Spleen (tissue), 7 donors: ENCODE measurements at regions not wholly inside any gene's neighbourhood (a gene's known extent, or its start where the extent isn't known, plus 50 kb on each side); places are given as distances from the start of the nearest gene placed in this dataset.

Source experiments
- POLR2A ChIP-seq, 3 donors: fragments of 450-650 bp; IDR thresholded peaks; one replicate each; pipeline ENCODE4 v1.5.1; 2017; ENCODE audit warnings: antibody characterized with exemption in 3 of 3, mild to moderate bottlenecking in 1 of 3
- TF ChIP-seq, protein P1 (sequence below), 11 experiments: fragments of 200-600 bp in 7 of 11; fragments of 450-650 bp in 4 of 11; sonication (generic) in 4 of 11; IDR thresholded peaks in 8 of 11; conservative IDR thresholded peaks in 3 of 11; 1 replicate in 7 of 11; 2 replicates in 4 of 11; pipeline versions ENCODE4 v1.4.0 to v1.8.0; 2016 to 2021; ENCODE audit warnings: antibody characterized with exemption in 11 of 11, inconsistent platforms in 4 of 11, mild to moderate bottlenecking in 1 of 11
- donor health status: DM: no; HTN: no; CAD: no; lungs with moderate emphysema.
- donor health status: DM: no; HTN: no; CAD: no.
- donor health status: DM: no; HTN: no; CAD: no.

DNA sequence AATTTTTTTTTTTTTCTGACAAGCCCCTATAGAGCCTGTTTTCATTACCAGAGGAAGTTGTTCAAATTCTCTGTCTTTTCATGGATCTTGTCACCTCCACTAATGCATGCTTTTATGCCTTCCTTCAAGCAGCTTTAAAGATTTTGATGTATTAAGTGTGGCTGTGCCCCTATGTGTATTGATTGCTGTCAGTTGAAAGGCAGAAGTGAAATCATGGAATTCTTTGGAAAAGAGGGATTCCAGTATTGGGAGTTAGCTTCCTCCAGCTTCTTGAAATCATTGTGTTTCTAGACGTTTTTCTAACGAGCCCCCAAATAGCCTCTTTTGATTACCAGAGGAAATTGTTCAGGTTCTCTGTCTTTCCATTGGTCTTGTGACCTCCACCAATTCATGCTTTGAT lies 655.6 kb downstream of the NLGN4Y start:
- TF ChIP-seq, protein P1, sequence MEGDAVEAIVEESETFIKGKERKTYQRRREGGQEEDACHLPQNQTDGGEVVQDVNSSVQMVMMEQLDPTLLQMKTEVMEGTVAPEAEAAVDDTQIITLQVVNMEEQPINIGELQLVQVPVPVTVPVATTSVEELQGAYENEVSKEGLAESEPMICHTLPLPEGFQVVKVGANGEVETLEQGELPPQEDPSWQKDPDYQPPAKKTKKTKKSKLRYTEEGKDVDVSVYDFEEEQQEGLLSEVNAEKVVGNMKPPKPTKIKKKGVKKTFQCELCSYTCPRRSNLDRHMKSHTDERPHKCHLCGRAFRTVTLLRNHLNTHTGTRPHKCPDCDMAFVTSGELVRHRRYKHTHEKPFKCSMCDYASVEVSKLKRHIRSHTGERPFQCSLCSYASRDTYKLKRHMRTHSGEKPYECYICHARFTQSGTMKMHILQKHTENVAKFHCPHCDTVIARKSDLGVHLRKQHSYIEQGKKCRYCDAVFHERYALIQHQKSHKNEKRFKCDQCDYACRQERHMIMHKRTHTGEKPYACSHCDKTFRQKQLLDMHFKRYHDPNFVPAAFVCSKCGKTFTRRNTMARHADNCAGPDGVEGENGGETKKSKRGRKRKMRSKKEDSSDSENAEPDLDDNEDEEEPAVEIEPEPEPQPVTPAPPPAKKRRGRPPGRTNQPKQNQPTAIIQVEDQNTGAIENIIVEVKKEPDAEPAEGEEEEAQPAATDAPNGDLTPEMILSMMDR (IDR thresholded peaks at IDR 0.05 in 8 of 11, conservative IDR thresholded peaks at IDR 0.05 in 3 of 11), result no peak
- no peak for TF ChIP-seq POLR2A (IDR thresholded peaks at IDR 0.05)
